ENCODE measurements at regions not wholly inside any gene's neighbourhood (a gene's known extent, or its start where the extent isn't known, plus 50 kb on each side); places are given as distances from the start of the nearest gene placed in this dataset.
"Not testable (repeated sequence)": the region's sequence is repeated elsewhere in the genome, so short reads cannot be mapped to it uniquely, and the experiment has no call there.

DNA sequence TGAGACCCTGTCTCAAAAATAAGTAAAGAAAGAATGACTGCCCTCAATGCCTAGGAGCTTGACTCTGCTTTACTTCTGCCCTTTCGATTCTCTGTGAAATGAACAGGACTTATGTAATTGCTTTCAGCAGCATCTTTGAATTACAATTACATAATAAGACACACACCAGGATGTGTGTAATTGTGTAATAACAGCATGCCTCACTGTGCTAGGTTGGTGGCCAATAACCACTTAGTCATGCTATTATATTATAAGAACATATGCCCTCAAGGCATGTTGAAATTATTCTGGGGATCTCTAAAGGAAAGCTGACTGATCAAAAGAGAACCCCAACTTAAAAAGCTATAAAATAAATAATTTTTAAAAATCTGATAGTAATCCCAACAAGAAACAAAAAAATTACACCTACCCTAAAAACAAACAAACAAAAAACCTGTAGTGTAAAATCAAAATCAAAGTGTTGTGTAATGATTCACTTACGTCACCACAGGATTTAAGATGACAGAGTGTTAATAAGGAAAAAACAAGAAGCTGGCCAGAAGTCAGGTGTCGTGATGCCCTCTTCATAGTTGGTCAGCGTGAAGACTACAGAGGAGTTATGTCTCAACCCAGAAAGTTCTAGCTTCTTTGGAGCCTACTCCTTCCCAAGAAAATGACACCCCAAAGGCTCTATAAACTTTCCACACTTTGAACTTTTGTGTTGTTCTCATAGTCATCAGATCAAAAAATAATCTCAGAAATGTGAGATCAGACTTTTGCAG is 70.5 kb upstream of the NBPF11 start:
- not testable (repeated sequence) for DNase-seq (ENCODE audit: extremely low read depth, low read depth)

DNA sequence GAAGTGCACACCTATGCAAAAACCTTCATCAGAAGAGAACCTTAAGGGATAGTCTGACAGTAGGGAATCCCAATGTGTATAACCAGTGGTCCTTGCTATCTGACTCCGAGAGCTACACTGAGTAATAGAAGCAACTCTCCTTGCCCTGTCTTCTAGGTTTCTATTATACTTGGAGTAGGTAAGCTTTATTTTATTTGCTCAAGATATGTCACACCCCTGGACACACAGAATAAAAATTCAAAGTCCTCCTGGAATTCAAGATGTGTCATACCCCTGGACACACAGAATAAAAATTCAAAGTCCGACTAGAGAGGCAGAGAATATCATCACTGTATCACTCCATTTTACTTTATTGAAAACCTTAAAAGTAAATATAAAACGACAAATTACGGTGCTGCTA is 69.5 kb upstream of the NBPF11 start:
- not testable (repeated sequence) for DNase-seq (ENCODE audit: extremely low read depth, low read depth)

DNA sequence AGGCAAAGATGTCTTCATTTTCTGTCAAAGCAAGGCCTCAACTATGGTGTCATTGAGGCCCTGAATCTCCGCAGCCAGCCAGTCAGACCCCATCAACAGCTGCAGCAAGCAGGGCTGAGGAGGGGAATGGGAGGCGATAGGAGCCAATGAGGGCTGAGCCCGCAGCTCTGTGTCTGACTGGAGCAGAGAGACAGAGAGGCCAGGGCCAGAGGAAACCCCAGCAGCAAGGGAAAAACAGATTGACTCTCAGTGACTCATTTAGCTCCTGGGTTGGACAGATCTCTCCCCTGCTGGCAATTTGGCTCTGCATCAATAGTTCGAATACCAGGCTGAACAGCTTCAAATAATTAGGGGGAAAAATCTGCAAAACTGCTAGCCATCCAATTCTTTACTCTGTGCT is 67.1 kb upstream of the NBPF11 start:
- not testable (repeated sequence) for DNase-seq (ENCODE audit: extremely low read depth, low read depth)

DNA sequence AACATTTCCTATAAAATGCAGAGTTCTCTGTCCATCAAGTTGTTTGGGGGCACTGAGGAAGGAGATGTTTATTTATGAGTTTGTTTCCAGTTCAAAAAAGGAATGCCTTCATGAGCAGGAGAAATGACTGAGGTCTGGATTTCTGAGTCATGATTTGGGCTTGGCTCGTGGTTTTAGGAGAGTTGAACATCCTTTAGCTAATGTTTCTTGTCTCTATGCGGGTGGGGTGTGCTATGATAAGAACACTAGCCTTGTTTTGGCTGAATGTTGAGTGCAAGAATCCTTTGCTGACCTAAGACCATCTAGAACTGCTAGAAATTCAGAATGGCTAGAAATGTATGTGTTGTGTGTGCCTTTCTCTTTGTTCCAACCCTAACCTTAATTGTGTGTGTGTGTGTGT is 59.1 kb upstream of the NBPF11 start:
- DNase-seq (ENCODE audit: extremely low read depth, low read depth), result not testable (repeated sequence)

DNA sequence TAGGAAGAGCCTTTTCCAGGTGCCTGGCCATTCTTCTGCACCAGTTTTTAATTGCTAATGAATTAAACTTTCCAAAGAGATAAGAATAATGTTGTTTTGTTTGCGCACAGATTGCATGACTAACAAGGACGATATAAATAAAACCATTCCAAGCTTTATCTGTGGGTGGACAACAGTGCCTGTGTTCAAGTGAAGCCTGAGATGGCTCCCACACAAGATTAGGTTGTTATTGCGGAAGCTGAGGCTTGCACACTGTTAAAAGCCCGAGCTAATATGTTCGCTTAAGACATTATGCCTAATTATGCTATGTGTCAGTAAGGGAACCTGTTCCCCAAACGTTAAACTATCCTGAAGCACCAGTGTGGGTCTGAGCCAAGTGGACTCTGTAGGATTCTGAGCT is 58.5 kb upstream of the NBPF11 start:
- DNase-seq (ENCODE audit: extremely low read depth, low read depth), result not testable (repeated sequence)

DNA sequence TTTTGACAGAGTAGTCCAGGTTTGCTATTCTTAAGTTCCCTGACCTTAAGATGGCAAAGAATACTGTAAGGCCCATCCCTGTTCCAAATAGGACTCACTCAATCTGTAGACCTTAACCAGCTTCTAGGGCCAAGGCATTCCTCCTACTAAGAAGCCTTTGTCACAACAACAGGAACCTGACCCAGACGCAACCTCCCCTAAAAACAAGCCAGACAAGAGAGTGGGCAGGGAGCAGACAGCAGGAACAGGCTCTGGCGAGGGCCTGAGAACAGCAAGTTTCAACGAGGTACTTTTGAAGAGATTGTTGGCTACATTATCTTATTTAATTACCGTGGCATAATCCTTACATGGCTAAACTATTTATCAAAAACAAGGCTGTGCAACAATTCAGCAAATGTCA is 58.1 kb upstream of the NBPF11 start:
- not testable (repeated sequence) for DNase-seq (ENCODE audit: extremely low read depth, low read depth)

DNA sequence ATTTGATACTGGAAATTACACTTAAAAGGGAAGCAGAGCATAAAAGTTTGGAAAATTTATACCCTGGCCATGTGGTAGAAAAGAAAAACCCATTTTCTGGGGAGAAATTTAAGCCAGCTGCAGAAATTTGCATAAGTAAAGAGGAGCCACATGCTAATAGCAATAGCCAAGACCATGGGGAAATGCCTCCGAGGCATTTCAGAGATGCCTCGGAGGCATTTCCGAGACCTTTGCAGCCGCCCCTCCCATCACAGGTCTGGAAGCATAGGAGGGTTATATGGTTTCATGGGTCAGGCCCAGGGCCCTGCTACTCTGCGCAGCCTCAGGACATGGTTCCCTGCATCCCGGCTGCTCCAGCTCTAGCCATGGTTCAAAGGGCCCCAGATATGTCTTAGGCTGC is 49.9 kb upstream of the NBPF11 start:
- not testable (repeated sequence) for DNase-seq (ENCODE audit: extremely low read depth, low read depth)

Small RNAs in the stretch of these regions (small RNA-seq; reads per million reads assigned to genes)
- 0 reads per million in 2 experiments for gene AC239809.1
- 0 to 0.08 reads per million in 2 experiments for gene MIR6077
- gene RF00019, result 0 reads per million in 2 experiments
- gene RNU1-120P, result 0.46 to 4.7 reads per million in 2 experiments
- gene RNU1-122P, result 10.2 to 207 reads per million in 2 experiments
- 0.25 to 2.2 reads per million in 2 experiments for gene RNU1-13P
- gene RNVU1-1, result 0.08 to 1.4 reads per million in 2 experiments
- 0 to 0.12 reads per million in 2 experiments for gene RNVU1-2
- gene RNVU1-3, result 2.1 to 28.0 reads per million in 2 experiments

Data from NCI-H460 (cell line).